Adipocyte (in vitro differentiated cells): ENCODE measurements at regions not wholly inside any gene's neighbourhood (a gene's known extent, or its start where the extent isn't known, plus 50 kb on each side); places are given as distances from the start of the nearest gene placed in this dataset.
"Not testable (repeated sequence)": the region's sequence is repeated elsewhere in the genome, so short reads cannot be mapped to it uniquely, and the experiment has no call there.

Experiments
- DNase-seq: peaks from one replicate; pipeline ENCODE4 v3.0.0-alpha.2; 2015; ENCODE audit warnings: low read depth
- H3K27me3 ChIP-seq: replicated peaks from 2 replicates; pipeline ENCODE4 v1.7.0; 2013; ENCODE audit warnings: mild to moderate bottlenecking, low read length, moderate library complexity; ENCODE audit not compliant: control insufficient read depth, insufficient read depth
- H3K36me3 ChIP-seq: 2 replicates; pipeline ENCODE4 v1.7.0; 2013; ENCODE audit warnings: low read length, mild to moderate bottlenecking, moderate library complexity; ENCODE audit not compliant: control insufficient read depth, insufficient read depth, severe bottlenecking
- H3K4me1 ChIP-seq: 2 replicates; pipeline ENCODE4 v1.7.0; 2013; ENCODE audit warnings: mild to moderate bottlenecking, low read length, moderate library complexity; ENCODE audit not compliant: control insufficient read depth, insufficient read depth
- H3K4me3 ChIP-seq: 2 replicates; pipeline ENCODE4 v1.7.0; 2013; ENCODE audit warnings: mild to moderate bottlenecking, low read length, moderate library complexity
- H3K9ac ChIP-seq: 2 replicates; pipeline ENCODE4 v1.7.0; 2013; ENCODE audit warnings: mild to moderate bottlenecking, low read length, moderate library complexity
- H3K9me3 ChIP-seq: 2 replicates; pipeline ENCODE4 v1.7.0; 2013; ENCODE audit warnings: mild to moderate bottlenecking, low read length, moderate library complexity; ENCODE audit not compliant: control insufficient read depth

- no peak for DNase-seq
- Histone ChIP-seq H3K36me3 (no peaks in the 10 kb centered on the region), H3K4me1 (no peaks in the 10 kb centered on the region), H3K27me3 (no peaks in the 10 kb centered on the region), H3K4me3 (no peak overlapping the region), H3K9ac (no peak overlapping the region), H3K9me3 (peaks cover 6% of the 10 kb centered on the region)
Measured at GRCh38 chr3:90121326-90121725, 1013.9 kb downstream of the EPHA3 start.

GRCh38 chr3:90128391-90128790, 1021.0 kb downstream of the EPHA3 start:
- DNase-seq: peak; percentile 1
- Histone ChIP-seq H3K27me3 (no peaks in the 10 kb centered on the region), H3K4me3 (no peak overlapping the region), H3K4me1 (no peaks in the 10 kb centered on the region), H3K9me3 (peaks cover 7% of the 10 kb centered on the region), H3K36me3 (no peaks in the 10 kb centered on the region), H3K9ac (no peak overlapping the region)

GRCh38 chr3:90129730-90130129, 1022.3 kb downstream of the EPHA3 start:
- Histone ChIP-seq H3K4me3 (no peak overlapping the region), H3K4me1 (no peaks in the 10 kb centered on the region), H3K36me3 (no peaks in the 10 kb centered on the region), H3K9ac (no peak overlapping the region), H3K9me3 (peaks cover 7% of the 10 kb centered on the region), H3K27me3 (no peaks in the 10 kb centered on the region)
- no peak for DNase-seq

GRCh38 chr3:90132197-90132596, 1024.8 kb downstream of the EPHA3 start:
- Histone ChIP-seq H3K27me3 (no peaks in the 10 kb centered on the region), H3K4me3 (no peak overlapping the region), H3K36me3 (no peaks in the 10 kb centered on the region), H3K4me1 (no peaks in the 10 kb centered on the region), H3K9ac (no peak overlapping the region), H3K9me3 (peaks cover 2% of the 10 kb centered on the region)
- DNase-seq: no peak

GRCh38 chr3:90134090-90134489, 1026.7 kb downstream of the EPHA3 start:
- DNase-seq: no peak
- no peak overlapping the region for H3K4me3 ChIP-seq
- H3K4me1 ChIP-seq: no peaks in the 10 kb centered on the region
- no peaks in the 10 kb centered on the region for H3K27me3 ChIP-seq
- no peak overlapping the region for H3K9ac ChIP-seq
- H3K9me3 ChIP-seq: no peaks in the 10 kb centered on the region
- H3K36me3 ChIP-seq: no peaks in the 10 kb centered on the region

GRCh38 chr3:90136456-90137191, 1029.2 kb downstream of the EPHA3 start:
- no peaks in the 10 kb centered on the region for H3K27me3 ChIP-seq
- no peak overlapping the region for H3K4me3 ChIP-seq
- H3K4me1 ChIP-seq: no peaks in the 10 kb centered on the region
- no peaks in the 10 kb centered on the region for H3K36me3 ChIP-seq
- no peak for DNase-seq
- H3K9me3 ChIP-seq: no peaks in the 10 kb centered on the region
- H3K9ac ChIP-seq: no peak overlapping the region

GRCh38 chr3:90145094-90145860, 1037.9 kb downstream of the EPHA3 start:
- DNase-seq: peak; percentile 2
- Histone ChIP-seq H3K9ac (no peak overlapping the region), H3K4me1 (no peaks in the 10 kb centered on the region), H3K9me3 (no peaks in the 10 kb centered on the region), H3K36me3 (no peaks in the 10 kb centered on the region), H3K4me3 (no peak overlapping the region), H3K27me3 (no peaks in the 10 kb centered on the region)

GRCh38 chr3:90180096-90180495, 1072.7 kb downstream of the EPHA3 start:
- Histone ChIP-seq H3K9me3 (no peaks in the 10 kb centered on the region), H3K27me3 (no peaks in the 10 kb centered on the region), H3K9ac (no peak overlapping the region), H3K36me3 (no peaks in the 10 kb centered on the region), H3K4me1 (peaks cover 12% of the 10 kb centered on the region), H3K4me3 (no peak overlapping the region)
- no peak for DNase-seq

- Histone ChIP-seq H3K27me3 (no peaks in the 10 kb centered on the region), H3K4me3 (no peak overlapping the region), H3K36me3 (no peaks in the 10 kb centered on the region), H3K4me1 (peaks cover 13% of the 10 kb centered on the region), H3K9ac (no peak overlapping the region), H3K9me3 (no peaks in the 10 kb centered on the region)
- DNase-seq: no peak
Measured at GRCh38 chr3:90180543-90180942, 1073.1 kb downstream of the EPHA3 start.

- Histone ChIP-seq H3K4me1 (peaks cover 13% of the 10 kb centered on the region), H3K4me3 (peak overlapping the region; percentile 54)
- H3K27me3 ChIP-seq, H3K9me3 ChIP-seq, H3K36me3 ChIP-seq, H3K9ac ChIP-seq: not testable (repeated sequence)
- peak; percentile 65 for DNase-seq
Measured at GRCh38 chr3:90182291-90182976, 1075.0 kb downstream of the EPHA3 start.

GRCh38 chr3:90184861-90185260, 1077.4 kb downstream of the EPHA3 start:
- H3K4me1 ChIP-seq: peaks cover 13% of the 10 kb centered on the region
- DNase-seq: peak; percentile 37
- H3K27me3 ChIP-seq: no peaks in the 10 kb centered on the region
- no peaks in the 10 kb centered on the region for H3K9me3 ChIP-seq
- H3K4me3 ChIP-seq: no peak overlapping the region
- H3K36me3 ChIP-seq: no peaks in the 10 kb centered on the region
- H3K9ac ChIP-seq: no peak overlapping the region
